ENCODE measurements at regions not wholly inside any gene's neighbourhood (a gene's known extent, or its start where the extent isn't known, plus 50 kb on each side); places are given as distances from the start of the nearest gene placed in this dataset.

DNA sequence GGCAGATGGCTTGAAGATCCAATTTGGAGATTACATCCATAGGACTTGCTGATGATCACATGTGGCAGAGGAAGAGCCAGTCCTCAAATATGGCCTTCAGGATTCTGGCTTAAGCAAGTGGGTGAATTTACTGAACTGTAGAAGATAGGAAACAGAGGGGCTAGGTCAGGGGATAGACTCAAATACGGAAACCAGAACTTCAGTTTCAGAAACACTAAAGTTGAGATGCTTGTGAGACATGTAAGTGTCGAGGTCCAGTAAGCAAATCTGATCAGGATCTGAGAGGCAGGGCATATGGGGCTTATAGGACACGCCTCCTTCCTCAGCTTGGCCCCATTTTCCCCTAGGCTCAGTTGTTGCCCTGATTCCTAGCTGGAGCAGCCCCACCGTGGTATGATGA lies 107.7 kb downstream of the LBH start:
- CTCF ChIA-PET = interaction anchor here (0.9 kb wide), 1 partner anchor 11 kb away, joined by 3 read pairs; no protein-coding TSS in a partner anchor
- Histone ChIP-seq H3K4me3 (ENCODE audit: low read depth, low read length) (no peak overlapping the region), H3K4me1 (ENCODE audit: control insufficient read depth, insufficient read depth, low read length) (no peaks in the 10 kb centered on the region), H3K36me3 (ENCODE audit: control insufficient read depth in 2 of 2, insufficient read depth in 1 of 2, low read length in 2 of 2) (no peaks in the 10 kb centered on the region), H3K9me3 (ENCODE audit: control insufficient read depth, insufficient read depth, low read depth, low read length) (no peaks in the 10 kb centered on the region), H3K27ac (ENCODE audit: extremely low read depth, low read depth, low read length) (no peak overlapping the region)
- no peak for TF ChIP-seq ZNF214 (tag by site-specific recombination; IDR thresholded peaks at IDR 0.05; ENCODE audit: borderline replicate concordance)
- no peak for TF ChIP-seq ZNF175 (tag by site-specific recombination; IDR thresholded peaks at IDR 0.05)
- TF ChIP-seq ZNF549 (tag by site-specific recombination; IDR thresholded peaks at IDR 0.05) = no peak
- no peak for TF ChIP-seq ZNF677 (tag by site-specific recombination; IDR thresholded peaks at IDR 0.05)
- no peak for TF ChIP-seq KLF1 (tag by site-specific recombination; IDR thresholded peaks at IDR 0.05)
- TF ChIP-seq, protein P1, sequence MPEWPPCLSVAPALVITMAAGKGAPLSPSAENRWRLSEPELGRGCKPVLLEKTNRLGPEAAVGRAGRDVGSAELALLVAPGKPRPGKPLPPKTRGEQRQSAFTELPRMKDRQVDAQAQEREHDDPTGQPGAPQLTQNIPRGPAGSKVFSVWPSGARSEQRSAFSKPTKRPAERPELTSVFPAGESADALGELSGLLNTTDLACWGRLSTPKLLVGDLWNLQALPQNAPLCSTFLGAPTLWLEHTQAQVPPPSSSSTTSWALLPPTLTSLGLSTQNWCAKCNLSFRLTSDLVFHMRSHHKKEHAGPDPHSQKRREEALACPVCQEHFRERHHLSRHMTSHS (tag by site-specific recombination; IDR thresholded peaks at IDR 0.05) = no peak
- TF ChIP-seq ZBTB1 (tag by site-specific recombination; IDR thresholded peaks at IDR 0.05) = no peak
- no peak for TF ChIP-seq ZNF510 (tag by site-specific recombination; IDR thresholded peaks at IDR 0.05; ENCODE audit: insufficient replicate concordance)
- no peak for TF ChIP-seq ZNF473 (tag by site-specific recombination; IDR thresholded peaks at IDR 0.05)
- TF ChIP-seq, protein P2, sequence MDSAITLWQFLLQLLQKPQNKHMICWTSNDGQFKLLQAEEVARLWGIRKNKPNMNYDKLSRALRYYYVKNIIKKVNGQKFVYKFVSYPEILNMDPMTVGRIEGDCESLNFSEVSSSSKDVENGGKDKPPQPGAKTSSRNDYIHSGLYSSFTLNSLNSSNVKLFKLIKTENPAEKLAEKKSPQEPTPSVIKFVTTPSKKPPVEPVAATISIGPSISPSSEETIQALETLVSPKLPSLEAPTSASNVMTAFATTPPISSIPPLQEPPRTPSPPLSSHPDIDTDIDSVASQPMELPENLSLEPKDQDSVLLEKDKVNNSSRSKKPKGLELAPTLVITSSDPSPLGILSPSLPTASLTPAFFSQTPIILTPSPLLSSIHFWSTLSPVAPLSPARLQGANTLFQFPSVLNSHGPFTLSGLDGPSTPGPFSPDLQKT (IDR thresholded peaks at IDR 0.05; ENCODE audit: borderline replicate concordance, low read depth, low read length) = no peak
- TF ChIP-seq FEZF1 (tag by site-specific recombination; IDR thresholded peaks at IDR 0.05) = no peak
- no peak for TF ChIP-seq ZNF561 (tag by site-specific recombination; IDR thresholded peaks at IDR 0.05; ENCODE audit: borderline replicate concordance)
- no peak for TF ChIP-seq ZNF629 (tag by site-specific recombination; IDR thresholded peaks at IDR 0.05)
- TF ChIP-seq SCRT2 (tag by site-specific recombination; IDR thresholded peaks at IDR 0.05) = no peak
- no peak for TF ChIP-seq ZNF223 (tag by site-specific recombination; IDR thresholded peaks at IDR 0.05)
- no peak for TF ChIP-seq ZNF660 (tag by site-specific recombination; IDR thresholded peaks at IDR 0.05)
- TF ChIP-seq, protein P3, sequence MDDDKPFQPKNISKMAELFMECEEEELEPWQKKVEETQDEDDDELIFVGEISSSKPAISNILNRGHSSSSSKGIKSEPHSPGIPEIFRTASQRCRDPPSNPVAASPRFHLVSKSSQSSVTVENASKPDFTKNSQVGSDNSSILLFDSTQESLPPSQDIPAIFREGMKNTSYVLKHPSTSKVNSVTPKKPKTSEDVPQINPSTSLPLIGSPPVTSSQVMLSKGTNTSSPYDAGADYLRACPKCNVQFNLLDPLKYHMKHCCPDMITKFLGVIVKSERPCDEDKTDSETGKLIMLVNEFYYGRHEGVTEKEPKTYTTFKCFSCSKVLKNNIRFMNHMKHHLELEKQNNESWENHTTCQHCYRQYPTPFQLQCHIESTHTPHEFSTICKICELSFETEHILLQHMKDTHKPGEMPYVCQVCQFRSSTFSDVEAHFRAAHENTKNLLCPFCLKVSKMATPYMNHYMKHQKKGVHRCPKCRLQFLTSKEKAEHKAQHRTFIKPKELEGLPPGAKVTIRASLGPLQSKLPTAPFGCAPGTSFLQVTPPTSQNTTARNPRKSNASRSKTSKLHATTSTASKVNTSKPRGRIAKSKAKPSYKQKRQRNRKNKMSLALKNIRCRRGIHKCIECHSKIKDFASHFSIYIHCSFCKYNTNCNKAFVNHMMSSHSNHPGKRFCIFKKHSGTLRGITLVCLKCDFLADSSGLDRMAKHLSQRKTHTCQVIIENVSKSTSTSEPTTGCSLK (tag by site-specific recombination; IDR thresholded peaks at IDR 0.05) = no peak
- no peak for TF ChIP-seq ZNF544 (tag by site-specific recombination; IDR thresholded peaks at IDR 0.05)
- TF ChIP-seq, protein P4, sequence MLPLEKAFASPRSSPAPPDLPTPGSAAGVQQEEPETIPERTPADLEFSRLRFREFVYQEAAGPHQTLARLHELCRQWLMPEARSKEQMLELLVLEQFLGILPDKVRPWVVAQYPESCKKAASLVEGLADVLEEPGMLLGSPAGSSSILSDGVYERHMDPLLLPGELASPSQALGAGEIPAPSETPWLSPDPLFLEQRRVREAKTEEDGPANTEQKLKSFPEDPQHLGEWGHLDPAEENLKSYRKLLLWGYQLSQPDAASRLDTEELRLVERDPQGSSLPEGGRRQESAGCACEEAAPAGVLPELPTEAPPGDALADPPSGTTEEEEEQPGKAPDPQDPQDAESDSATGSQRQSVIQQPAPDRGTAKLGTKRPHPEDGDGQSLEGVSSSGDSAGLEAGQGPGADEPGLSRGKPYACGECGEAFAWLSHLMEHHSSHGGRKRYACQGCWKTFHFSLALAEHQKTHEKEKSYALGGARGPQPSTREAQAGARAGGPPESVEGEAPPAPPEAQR (tag by site-specific recombination; IDR thresholded peaks at IDR 0.05) = no peak
- TF ChIP-seq ZNF76 (tag by site-specific recombination; IDR thresholded peaks at IDR 0.05; ENCODE audit: borderline replicate concordance, low read depth) = no peak
- POLR2A ChIA-PET = no interaction called here

DNA sequence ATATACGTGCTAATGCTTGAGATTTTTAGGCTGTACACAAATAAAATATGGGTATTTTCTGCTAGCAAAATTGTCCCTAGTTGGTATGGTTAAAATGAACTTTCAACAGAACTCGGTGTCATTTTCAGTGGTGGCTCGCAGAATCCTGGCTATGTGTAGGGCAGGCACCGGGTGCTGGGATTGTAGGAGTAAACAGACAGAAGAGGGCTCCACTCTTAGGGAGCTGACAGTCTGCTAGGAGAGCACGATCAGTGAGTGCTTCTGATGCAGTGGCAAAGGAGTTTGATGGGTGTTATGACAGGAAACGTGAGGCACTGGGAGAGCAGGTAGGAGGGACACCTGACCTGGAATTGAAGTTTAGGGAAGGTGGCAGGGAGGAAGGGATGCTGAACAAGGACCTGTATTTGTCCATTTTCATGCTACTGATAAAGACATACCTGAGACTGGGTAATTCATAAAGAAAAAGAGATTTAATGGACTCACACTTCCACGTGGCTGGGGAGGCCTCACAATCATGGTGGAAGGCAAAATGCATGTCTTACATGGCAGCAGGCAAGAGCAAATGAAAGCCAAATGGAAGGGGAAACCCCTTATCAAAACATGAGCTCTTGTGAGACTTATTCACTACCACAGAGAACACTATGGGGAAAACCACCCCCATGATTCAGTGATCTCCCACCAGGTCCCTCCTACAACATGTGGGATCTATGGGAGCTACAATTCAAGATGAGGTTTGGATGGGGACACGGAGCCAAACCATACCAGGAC lies 105.4 kb upstream of the LCLAT1 start:
- H3K4me3 ChIP-seq (ENCODE audit: low read depth, low read length) = no peak overlapping the region
- no peaks in the 10 kb centered on the region for H3K9me3 ChIP-seq (ENCODE audit: control insufficient read depth, insufficient read depth, low read depth, low read length)
- TF ChIP-seq, protein P2 (IDR thresholded peaks at IDR 0.05; ENCODE audit: borderline replicate concordance, low read depth, low read length) = no peak
- TF ChIP-seq ZNF501 (tag by site-specific recombination; IDR thresholded peaks at IDR 0.05) = no peak
- TF ChIP-seq GLIS1 (tag by site-specific recombination; IDR thresholded peaks at IDR 0.05) = no peak
- no peak for TF ChIP-seq ZNF670 (tag by site-specific recombination; IDR thresholded peaks at IDR 0.05; ENCODE audit: low read depth)
- TF ChIP-seq KLF16 (tag by site-specific recombination; IDR thresholded peaks at IDR 0.05) = no peak
- no peak for TF ChIP-seq ZNF24 (tag by site-specific recombination; IDR thresholded peaks at IDR 0.05)
- no peak for TF ChIP-seq ZNF292 (tag by site-specific recombination; IDR thresholded peaks at IDR 0.05; ENCODE audit: borderline replicate concordance, low read depth)
- TF ChIP-seq, protein P5, sequence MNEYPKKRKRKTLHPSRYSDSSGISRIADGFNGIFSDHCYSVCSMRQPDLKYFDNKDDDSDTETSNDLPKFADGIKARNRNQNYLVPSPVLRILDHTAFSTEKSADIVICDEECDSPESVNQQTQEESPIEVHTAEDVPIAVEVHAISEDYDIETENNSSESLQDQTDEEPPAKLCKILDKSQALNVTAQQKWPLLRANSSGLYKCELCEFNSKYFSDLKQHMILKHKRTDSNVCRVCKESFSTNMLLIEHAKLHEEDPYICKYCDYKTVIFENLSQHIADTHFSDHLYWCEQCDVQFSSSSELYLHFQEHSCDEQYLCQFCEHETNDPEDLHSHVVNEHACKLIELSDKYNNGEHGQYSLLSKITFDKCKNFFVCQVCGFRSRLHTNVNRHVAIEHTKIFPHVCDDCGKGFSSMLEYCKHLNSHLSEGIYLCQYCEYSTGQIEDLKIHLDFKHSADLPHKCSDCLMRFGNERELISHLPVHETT (tag by site-specific recombination; IDR thresholded peaks at IDR 0.05) = no peak
- ChIA-PET POLR2A (no interaction called here), CTCF (no interaction called here)
- no peaks in the 10 kb centered on the region for H3K36me3 ChIP-seq (ENCODE audit: control insufficient read depth in 2 of 2, insufficient read depth in 1 of 2, low read length in 2 of 2)
- no peak overlapping the region for H3K27ac ChIP-seq (ENCODE audit: extremely low read depth, low read depth, low read length)
- no peaks in the 10 kb centered on the region for H3K4me1 ChIP-seq (ENCODE audit: control insufficient read depth, insufficient read depth, low read length)

Measured in HEK293 (cell line).